CD4-positive, alpha-beta T cell (primary cell): ENCODE measurements at regions not wholly inside any gene's neighbourhood (a gene's known extent, or its start where the extent isn't known, plus 50 kb on each side); places are given as distances from the start of the nearest gene placed in this dataset.

ENCODE experiments used
- ATAC-seq: fragments of 200-7000 bp; cut with Tn5 transposase; one replicate; pipeline ENCODE4 v1.10.0; 2022; ENCODE audit warnings: mild to moderate bottlenecking; ENCODE audit not compliant: poor library complexity
- CTCF ChIA-PET: fragments of 350-600 bp; sonication (Branson Sonifier 250); formaldehyde crosslinking; loops from one replicate; lab custom pipeline; 2021; ENCODE audit warnings: antibody characterized with exemption, inconsistent platforms; lab: Charles Lee
- POLR2A ChIA-PET: fragments of 350-600 bp; sonication (Branson Sonifier 250); formaldehyde crosslinking; loops from one replicate; lab custom pipeline; 2021; ENCODE audit warnings: antibody characterized with exemption, inconsistent platforms; lab: Charles Lee
- DNase-seq, 14 experiments: peaks; one replicate each; pipeline ENCODE4 v3.0.0-alpha.2; 2013 to 2020; ENCODE audit warnings: mixed read lengths in 2 of 14
- H3K27ac ChIP-seq, 2 donors: one replicate each; pipeline versions ENCODE4 v1.5.1 to v1.7.0; 2013; ENCODE audit warnings: low read length in 2 of 2, low read depth in 1 of 2, mild to moderate bottlenecking in 1 of 2
- H3K27me3 ChIP-seq, 2 experiments: 1 replicate in 1 of 2; 2 replicates in 1 of 2; pipeline versions ENCODE4 v1.6.1 to v1.7.0; 2013; ENCODE audit warnings: low read length in 2 of 2, control low read depth in 1 of 2, mild to moderate bottlenecking in 1 of 2, moderate library complexity in 1 of 2; ENCODE audit not compliant: insufficient read depth in 2 of 2, control insufficient read depth in 1 of 2
- H3K36me3 ChIP-seq: one replicate; pipeline ENCODE4 v1.6.1; 2013; ENCODE audit warnings: low read length, control low read depth; ENCODE audit not compliant: insufficient read depth
- H3K4me1 ChIP-seq: one replicate; pipeline ENCODE4 v1.6.1; 2013; ENCODE audit warnings: low read length, control low read depth; ENCODE audit not compliant: insufficient read depth
- H3K4me3 ChIP-seq: one replicate; pipeline ENCODE4 v1.5.1; 2013; ENCODE audit warnings: mild to moderate bottlenecking, low read length, moderate library complexity
- H3K9me3 ChIP-seq, 2 experiments: 1 replicate in 1 of 2; 2 replicates in 1 of 2; pipeline versions ENCODE4 v1.6.1 to v1.7.0; 2013; ENCODE audit warnings: low read length in 2 of 2, mild to moderate bottlenecking in 2 of 2, control low read depth in 1 of 2, moderate library complexity in 1 of 2; ENCODE audit not compliant: control insufficient read depth in 1 of 2, insufficient read depth in 1 of 2
- H3K27ac Mint-ChIP-seq: one replicate; pipeline ENCODE4 v1.8.0; 2020; ENCODE audit warnings: mixed read lengths
- H3K27me3 Mint-ChIP-seq: one replicate; pipeline ENCODE4 v1.8.0; 2021; ENCODE audit warnings: mixed read lengths
- H3K36me3 Mint-ChIP-seq: one replicate; pipeline ENCODE4 v1.8.0; 2021; ENCODE audit warnings: low read depth, mixed read lengths
- H3K4me1 Mint-ChIP-seq: one replicate; pipeline ENCODE4 v1.8.0; 2021; ENCODE audit warnings: low read depth, mixed read lengths
- H3K4me3 Mint-ChIP-seq: one replicate; pipeline ENCODE4 v1.8.0; 2020; ENCODE audit warnings: mild to moderate bottlenecking, mixed read lengths
- H3K9me3 Mint-ChIP-seq: one replicate; pipeline ENCODE4 v1.8.0; 2020; ENCODE audit warnings: mixed read lengths
- CTCF ChIP-seq: fragments of 200-600 bp; IDR thresholded peaks from one replicate; pipeline ENCODE4 v1.8.0; 2022; ENCODE audit warnings: antibody characterized with exemption, mild to moderate bottlenecking
- intact Hi-C, 2 experiments: fragments of 100-400 bp; cut with DNase I in 1 of 2; cut with micrococcal nuclease in 1 of 2; formaldehyde crosslinking; loops; one replicate each; pipeline versions ENCODE4 v1.15.1 to v1.9.0; 2023 to 2025; cut with DNase I, micrococcal nuclease

GRCh38 chr11:12599408-12600143, 74.6 kb upstream of the TEAD1 start:
- no peak overlapping the region for H3K4me3 Mint-ChIP-seq
- H3K27me3 Mint-ChIP-seq: peaks cover 34% of the 10 kb centered on the region
- peaks cover 0 to 5% of the 10 kb centered on the region in 2 experiments for H3K27me3 ChIP-seq
- DNase-seq (peak in 10 of 14 experiments; percentile 4 to 45 (median 18)), ATAC-seq (no peak)
- H3K27ac Mint-ChIP-seq: no peak overlapping the region
- CTCF ChIA-PET: interaction anchor here (1.0 to 1.1 kb wide), 2 partner anchors 12 to 18 kb away, joined by 3 read pairs; no protein-coding TSS in a partner anchor
- H3K36me3 Mint-ChIP-seq: no peaks in the 10 kb centered on the region
- peaks cover 16% of the 10 kb centered on the region for H3K4me1 ChIP-seq
- H3K27ac ChIP-seq: no peak overlapping the region
- H3K36me3 ChIP-seq: no peaks in the 10 kb centered on the region
- H3K4me3 ChIP-seq: no peak overlapping the region
- H3K9me3 ChIP-seq: no peaks in the 10 kb centered on the region
- peak; percentile 77 for TF ChIP-seq CTCF
- H3K9me3 Mint-ChIP-seq: no peaks in the 10 kb centered on the region
- peaks cover 20% of the 10 kb centered on the region for H3K4me1 Mint-ChIP-seq
- intact Hi-C loops: loop anchor here (5.0 to 10.0 kb wide), 3 partner anchors 267 to 288 kb away; no protein-coding TSS in a partner anchor
- POLR2A ChIA-PET: interaction anchor here (1.2 kb wide), 1 partner anchor 18 kb away, joined by 3 read pairs; no protein-coding TSS in a partner anchor

GRCh38 chr11:12600829-12601228, 73.4 kb upstream of the TEAD1 start:
- H3K4me1 Mint-ChIP-seq: peaks cover 20% of the 10 kb centered on the region
- no peak overlapping the region for H3K4me3 ChIP-seq
- CTCF ChIA-PET: no interaction called here
- H3K9me3 Mint-ChIP-seq: no peaks in the 10 kb centered on the region
- DNase-seq (no peak), ATAC-seq (no peak)
- intact Hi-C loops: loop anchor here in 1 of 2 experiments (10.0 kb wide), 1 partner anchor 284 kb away; no protein-coding TSS in a partner anchor
- H3K36me3 Mint-ChIP-seq: no peaks in the 10 kb centered on the region
- no peak overlapping the region for H3K4me3 Mint-ChIP-seq
- POLR2A ChIA-PET: no interaction called here
- H3K27ac Mint-ChIP-seq: no peak overlapping the region
- no peak for TF ChIP-seq CTCF
- H3K27me3 Mint-ChIP-seq: peaks cover 35% of the 10 kb centered on the region
- H3K27me3 ChIP-seq: peaks cover 0 to 5% of the 10 kb centered on the region in 2 experiments
- no peak overlapping the region for H3K27ac ChIP-seq
- H3K36me3 ChIP-seq: no peaks in the 10 kb centered on the region
- no peaks in the 10 kb centered on the region for H3K9me3 ChIP-seq
- peaks cover 16% of the 10 kb centered on the region for H3K4me1 ChIP-seq

- H3K4me1 Mint-ChIP-seq: peaks cover 20% of the 10 kb centered on the region
- H3K36me3 Mint-ChIP-seq: no peaks in the 10 kb centered on the region
- no peaks in the 10 kb centered on the region for H3K9me3 Mint-ChIP-seq
- no peak for DNase-seq
- Histone ChIP-seq H3K27ac (no peak overlapping the region), H3K4me1 (peaks cover 16% of the 10 kb centered on the region), H3K27me3 (peaks cover 0 to 8% of the 10 kb centered on the region in 2 experiments), H3K36me3 (no peaks in the 10 kb centered on the region), H3K9me3 (no peaks in the 10 kb centered on the region), H3K4me3 (no peak overlapping the region)
- no peak overlapping the region for H3K27ac Mint-ChIP-seq
- ChIA-PET CTCF (no interaction called here), POLR2A (no interaction called here)
- no peak for ATAC-seq
- intact Hi-C loops: loop anchor here in 1 of 2 experiments (10.0 kb wide), 1 partner anchor 282 kb away; no protein-coding TSS in a partner anchor
- no peak overlapping the region for H3K4me3 Mint-ChIP-seq
- no peak for TF ChIP-seq CTCF
- peaks cover 40% of the 10 kb centered on the region for H3K27me3 Mint-ChIP-seq
These were observed 71.8 kb upstream of the TEAD1 start for GRCh38 chr11:12602421-12602820.
